Fibroblast of mammary gland (primary cell): ENCODE measurements at regions not wholly inside any gene's neighbourhood (a gene's known extent, or its start where the extent isn't known, plus 50 kb on each side); places are given as distances from the start of the nearest gene placed in this dataset.
A peak's percentile ranks its signal among the peaks of the same experiment; 100 is the strongest.

Experiments
- DNase-seq: peaks from one replicate; pipeline ENCODE4 v3.0.0-alpha.2; 2010; ENCODE audit warnings: low read depth
- H3K4me3 ChIP-seq: 2 replicates; pipeline ENCODE4 v1.5.1; 2011; ENCODE audit warnings: low read depth, mild to moderate bottlenecking, low read length, moderate library complexity; ENCODE audit not compliant: control insufficient read depth
- TF ChIP-seq, protein P1 (sequence below): conservative IDR thresholded peaks from 2 replicates; pipeline ENCODE4 v1.5.1; 2011; ENCODE audit warnings: low read depth, low read length, inconsistent platforms; ENCODE audit not compliant: control insufficient read depth, insufficient read depth

DNA sequence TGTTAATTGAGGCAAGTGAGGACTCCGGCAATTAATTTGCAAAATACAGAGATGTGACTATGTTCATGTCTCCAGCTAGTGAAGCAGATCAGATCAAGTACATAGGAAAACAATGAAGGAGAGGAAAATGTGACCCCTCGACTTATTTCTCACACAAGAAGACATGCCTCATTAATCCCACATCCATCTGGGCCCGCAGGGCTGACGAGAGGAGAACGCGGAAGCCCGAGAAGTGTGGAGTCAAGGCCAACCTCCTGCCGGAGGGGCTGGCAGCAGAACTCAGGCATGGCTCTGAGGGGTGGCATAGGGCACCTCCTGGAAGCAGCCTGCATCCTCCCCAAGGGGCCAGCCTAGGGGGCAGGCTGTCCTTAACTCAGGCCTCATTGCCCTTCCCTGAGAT, 54.4 kb downstream of the ZNF503 start:
- H3K4me3 ChIP-seq, result no peak overlapping the region
- TF ChIP-seq, protein P1, sequence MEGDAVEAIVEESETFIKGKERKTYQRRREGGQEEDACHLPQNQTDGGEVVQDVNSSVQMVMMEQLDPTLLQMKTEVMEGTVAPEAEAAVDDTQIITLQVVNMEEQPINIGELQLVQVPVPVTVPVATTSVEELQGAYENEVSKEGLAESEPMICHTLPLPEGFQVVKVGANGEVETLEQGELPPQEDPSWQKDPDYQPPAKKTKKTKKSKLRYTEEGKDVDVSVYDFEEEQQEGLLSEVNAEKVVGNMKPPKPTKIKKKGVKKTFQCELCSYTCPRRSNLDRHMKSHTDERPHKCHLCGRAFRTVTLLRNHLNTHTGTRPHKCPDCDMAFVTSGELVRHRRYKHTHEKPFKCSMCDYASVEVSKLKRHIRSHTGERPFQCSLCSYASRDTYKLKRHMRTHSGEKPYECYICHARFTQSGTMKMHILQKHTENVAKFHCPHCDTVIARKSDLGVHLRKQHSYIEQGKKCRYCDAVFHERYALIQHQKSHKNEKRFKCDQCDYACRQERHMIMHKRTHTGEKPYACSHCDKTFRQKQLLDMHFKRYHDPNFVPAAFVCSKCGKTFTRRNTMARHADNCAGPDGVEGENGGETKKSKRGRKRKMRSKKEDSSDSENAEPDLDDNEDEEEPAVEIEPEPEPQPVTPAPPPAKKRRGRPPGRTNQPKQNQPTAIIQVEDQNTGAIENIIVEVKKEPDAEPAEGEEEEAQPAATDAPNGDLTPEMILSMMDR, result no peak
- no peak for DNase-seq

DNA sequence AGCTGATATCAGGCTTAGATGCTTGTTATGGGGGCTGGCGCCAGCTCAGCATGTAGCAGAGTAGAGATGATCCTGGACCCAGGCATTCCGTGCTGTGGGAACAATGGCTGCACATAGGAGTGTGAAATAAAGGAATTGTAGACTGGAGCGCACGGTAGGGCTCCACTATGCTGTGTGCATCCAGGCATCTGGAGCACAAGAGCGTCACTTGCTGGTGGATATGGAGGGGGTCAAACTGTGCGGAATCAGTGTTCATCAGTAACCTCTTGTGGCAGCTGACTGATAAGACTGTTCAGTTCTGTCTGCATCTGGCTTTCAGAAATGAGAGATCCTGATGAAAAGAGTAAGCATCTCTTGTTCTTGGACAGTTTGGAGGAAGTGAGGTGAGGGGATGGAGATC, 55.8 kb downstream of the ZNF503 start:
- no peak overlapping the region for H3K4me3 ChIP-seq
- DNase-seq, result no peak
- TF ChIP-seq, protein P1, result no peak

DNA sequence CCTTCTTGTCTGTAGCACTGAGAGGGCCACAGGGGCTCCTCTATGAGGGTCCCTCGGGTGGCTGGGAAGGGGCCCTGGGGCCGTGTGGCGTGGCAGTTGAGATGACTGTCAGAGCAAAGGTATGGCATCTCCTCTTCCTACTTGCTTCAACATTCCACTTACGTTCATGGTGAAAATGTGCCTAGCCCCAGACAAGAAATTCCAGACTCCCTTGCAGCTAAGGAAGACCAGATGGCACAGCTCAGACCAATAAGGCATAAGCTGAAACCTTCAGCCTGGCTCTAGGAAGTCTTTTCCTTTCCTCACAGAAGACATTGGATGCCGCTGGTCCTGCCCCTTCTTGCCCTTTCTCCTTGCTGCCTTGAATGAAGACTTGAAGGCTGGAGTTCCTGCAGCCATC, 57.4 kb downstream of the ZNF503 start:
- DNase-seq, result no peak
- no peak overlapping the region for H3K4me3 ChIP-seq
- TF ChIP-seq, protein P1, result no peak

DNA sequence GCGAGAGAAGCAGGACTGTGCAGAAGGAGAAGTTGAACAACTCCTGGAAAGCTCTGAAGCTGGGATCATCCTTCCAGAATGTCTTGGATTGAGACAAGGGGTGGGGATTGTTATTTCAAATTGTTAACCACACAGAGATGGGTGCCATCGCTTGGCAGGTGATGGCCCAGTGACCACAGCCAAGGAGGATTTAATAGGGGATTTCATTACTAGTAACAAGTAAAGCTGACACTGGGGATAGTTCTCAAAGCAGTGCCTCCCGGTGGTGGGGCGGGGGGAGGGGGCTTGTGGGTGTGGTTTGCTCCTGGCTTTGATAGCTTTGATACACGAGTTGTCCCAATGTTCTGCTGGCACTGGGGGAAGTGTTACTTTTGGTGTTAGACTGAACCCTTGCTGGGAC, 59.2 kb downstream of the ZNF503 start:
- H3K4me3 ChIP-seq, result no peak overlapping the region
- no peak for DNase-seq
- TF ChIP-seq, protein P1, result no peak

DNA sequence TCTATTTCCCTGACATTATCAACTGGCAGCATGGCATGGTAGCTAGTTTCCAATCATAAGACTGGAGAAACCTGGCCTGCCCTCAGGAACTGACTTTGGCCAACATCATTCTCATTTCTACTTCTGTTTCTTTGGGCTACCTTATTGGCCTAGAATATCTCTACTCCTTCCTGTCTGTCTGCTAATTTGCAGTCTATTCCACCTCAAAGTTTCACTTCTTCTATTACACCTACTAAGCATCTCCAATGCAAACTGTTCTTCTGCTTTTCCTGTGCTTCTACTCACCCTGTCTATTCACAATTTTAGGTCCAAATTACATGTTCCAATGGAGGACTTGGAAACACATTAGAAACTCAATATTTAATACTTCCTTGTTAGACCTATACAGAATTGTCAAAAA, 65.6 kb downstream of the ZNF503 start:
- TF ChIP-seq, protein P1, result no peak
- no peak for DNase-seq
- no peak overlapping the region for H3K4me3 ChIP-seq

DNA sequence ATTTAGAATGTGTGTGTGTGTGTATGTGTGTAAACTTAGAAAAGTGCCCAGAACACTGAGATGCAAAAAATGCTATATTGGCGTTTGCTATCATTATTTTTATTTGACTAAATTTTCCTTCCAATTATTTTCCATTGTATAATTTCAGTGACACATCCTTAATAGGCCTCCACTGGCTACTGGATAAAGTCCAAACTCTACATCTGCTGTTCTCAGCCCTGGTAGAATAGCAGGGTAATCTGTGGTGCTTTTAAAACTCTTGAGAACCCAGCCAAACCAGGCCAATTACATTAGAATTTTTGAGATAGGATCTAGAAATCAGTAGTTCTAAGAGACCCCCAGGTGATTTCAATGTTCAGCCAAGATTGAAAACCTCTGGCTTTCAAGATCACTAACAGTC, 66.4 kb downstream of the ZNF503 start:
- DNase-seq, result peak; percentile 34
- TF ChIP-seq, protein P1, result no peak
- no peak overlapping the region for H3K4me3 ChIP-seq

DNA sequence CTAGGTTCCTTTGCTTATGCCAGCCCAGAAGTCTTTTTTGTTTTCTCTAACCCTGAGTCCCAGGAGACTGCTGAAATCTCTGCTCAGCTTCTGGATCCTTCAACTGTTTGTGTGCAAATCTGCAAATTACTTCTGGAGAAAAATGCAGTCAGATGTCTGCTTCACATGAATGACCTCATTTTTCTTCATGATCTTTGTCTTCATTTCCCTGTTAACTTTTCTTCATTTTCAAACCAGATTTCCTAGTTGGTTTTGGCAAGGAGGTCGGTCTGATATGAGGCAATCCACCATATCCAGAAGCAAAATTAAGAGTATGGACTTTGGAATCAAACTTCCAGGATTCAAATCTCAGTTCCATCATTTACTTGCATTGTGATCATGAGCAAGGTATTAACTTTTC, 66.8 kb downstream of the ZNF503 start:
- DNase-seq, result peak; percentile 46
- TF ChIP-seq, protein P1, result no peak
- no peak overlapping the region for H3K4me3 ChIP-seq
